ENCODE measurements at regions not wholly inside any gene's neighbourhood (a gene's known extent, or its start where the extent isn't known, plus 50 kb on each side); places are given as distances from the start of the nearest gene placed in this dataset.

DNA sequence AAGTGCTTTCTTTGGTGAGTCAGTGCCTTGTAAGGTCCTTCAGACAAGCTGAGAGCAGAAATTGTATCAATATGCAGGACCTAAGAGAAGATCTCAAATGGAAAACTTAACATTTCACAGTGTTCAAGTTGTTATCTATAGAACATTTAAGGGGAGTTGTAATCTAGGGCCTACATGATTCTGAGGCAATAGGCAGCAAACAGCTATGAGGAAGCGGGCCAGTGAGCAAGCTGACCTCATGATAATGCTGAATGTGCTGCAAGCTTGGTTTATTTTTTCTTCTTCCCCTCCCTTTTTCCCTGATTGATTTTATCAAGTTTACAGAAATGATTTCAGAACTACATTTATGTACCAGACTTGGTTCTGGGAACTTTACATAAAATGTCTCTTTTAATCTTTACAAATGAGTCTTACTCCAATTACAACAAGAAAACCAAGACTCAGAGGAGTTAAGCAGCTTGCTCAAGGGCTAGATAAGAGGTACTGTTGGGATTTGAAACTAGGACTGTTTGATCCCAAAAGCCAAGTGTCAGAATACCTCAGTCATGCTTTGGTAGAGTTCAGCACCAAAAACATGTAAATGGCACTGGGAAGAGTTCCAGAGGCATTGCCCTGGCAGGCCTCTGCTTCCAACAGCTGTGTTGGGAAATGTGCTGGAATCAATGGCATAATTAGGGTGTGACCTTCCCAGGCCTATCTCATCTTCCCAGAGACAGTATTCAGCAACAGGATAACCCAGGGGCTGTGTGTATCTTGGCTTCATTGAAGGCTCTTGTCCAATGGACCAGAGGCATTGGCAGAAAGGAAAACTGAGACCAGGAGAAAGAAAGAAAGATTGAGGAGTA is 130.1 kb downstream of the LRRC70 start:
- TF ChIP-seq RBM22 (IDR thresholded peaks at IDR 0.05; ENCODE audit: low read depth, low read length, poor library complexity, severe bottlenecking) (no peak), RCOR1 (IDR thresholded peaks at IDR 0.05; ENCODE audit: borderline replicate concordance in 1 of 2, low read depth in 2 of 2, low read length in 2 of 2) (no peak)

All from K562 (cell line).